ENCODE measurements at regions not wholly inside any gene's neighbourhood (a gene's known extent, or its start where the extent isn't known, plus 50 kb on each side); places are given as distances from the start of the nearest gene placed in this dataset.

DNA sequence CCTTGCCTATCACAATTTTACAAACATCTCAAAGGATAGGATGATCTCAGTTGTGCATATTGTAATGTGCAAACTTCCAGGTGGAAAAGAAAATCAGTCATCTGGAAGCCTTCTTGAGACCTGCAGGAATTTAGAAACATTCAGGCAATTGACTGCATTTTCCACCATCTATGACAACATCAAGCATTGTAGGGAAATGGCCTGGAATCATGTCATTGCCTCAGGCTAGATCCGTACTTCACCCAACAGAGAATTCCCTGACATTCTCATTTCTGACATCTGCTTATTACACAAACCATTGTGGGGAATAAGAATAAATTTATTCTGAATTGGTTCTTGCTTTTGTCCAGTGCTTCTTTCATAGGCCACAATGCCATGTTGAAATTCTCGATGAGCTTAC, 124.9 kb upstream of the NPVF start:
- no peak for TF ChIP-seq POLR2A (IDR thresholded peaks at IDR 0.05)
- intact Hi-C loops (cut with DNase I; ENCODE audit: low total_unique reads), result no loop called here
- no peak overlapping the region for H3K4me3 ChIP-seq (ENCODE audit: low read depth, poor library complexity, severe bottlenecking)
- DNase-seq (ENCODE audit: low spot score in 2 of 2), result no peak
- 62 to 79% methylated on average over 2 of the region's 2 CpGs for WGBS, 2 donors

DNA sequence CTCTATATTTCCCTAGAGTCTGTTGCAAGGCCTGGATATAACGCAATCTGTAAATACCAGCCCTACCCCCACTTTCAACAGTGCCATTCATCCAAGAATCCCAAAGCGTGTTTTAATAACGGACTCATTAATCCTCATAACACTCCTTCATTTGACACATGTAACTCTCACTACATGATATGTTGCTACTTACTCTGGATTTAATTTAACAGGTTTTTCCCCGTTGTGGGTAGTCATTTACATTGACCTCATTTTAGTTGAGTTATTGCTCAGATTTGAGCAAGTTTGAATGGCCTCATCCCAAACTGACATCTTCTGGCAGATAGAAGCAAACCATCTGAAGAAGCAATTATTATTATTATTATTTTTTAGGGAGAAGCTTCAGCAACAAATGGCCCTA, 125.4 kb upstream of the NPVF start:
- intact Hi-C loops (cut with DNase I; ENCODE audit: low total_unique reads), result no loop called here
- no peak overlapping the region for H3K4me3 ChIP-seq (ENCODE audit: low read depth, poor library complexity, severe bottlenecking)
- no peak for DNase-seq (ENCODE audit: low spot score in 2 of 2)
- TF ChIP-seq POLR2A (IDR thresholded peaks at IDR 0.05), result no peak
- TF ChIP-seq, protein P1, sequence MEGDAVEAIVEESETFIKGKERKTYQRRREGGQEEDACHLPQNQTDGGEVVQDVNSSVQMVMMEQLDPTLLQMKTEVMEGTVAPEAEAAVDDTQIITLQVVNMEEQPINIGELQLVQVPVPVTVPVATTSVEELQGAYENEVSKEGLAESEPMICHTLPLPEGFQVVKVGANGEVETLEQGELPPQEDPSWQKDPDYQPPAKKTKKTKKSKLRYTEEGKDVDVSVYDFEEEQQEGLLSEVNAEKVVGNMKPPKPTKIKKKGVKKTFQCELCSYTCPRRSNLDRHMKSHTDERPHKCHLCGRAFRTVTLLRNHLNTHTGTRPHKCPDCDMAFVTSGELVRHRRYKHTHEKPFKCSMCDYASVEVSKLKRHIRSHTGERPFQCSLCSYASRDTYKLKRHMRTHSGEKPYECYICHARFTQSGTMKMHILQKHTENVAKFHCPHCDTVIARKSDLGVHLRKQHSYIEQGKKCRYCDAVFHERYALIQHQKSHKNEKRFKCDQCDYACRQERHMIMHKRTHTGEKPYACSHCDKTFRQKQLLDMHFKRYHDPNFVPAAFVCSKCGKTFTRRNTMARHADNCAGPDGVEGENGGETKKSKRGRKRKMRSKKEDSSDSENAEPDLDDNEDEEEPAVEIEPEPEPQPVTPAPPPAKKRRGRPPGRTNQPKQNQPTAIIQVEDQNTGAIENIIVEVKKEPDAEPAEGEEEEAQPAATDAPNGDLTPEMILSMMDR (IDR thresholded peaks at IDR 0.05), result no peak
- 84 to 89% methylated on average over 4 of the region's 4 CpGs for WGBS, 2 donors

DNA sequence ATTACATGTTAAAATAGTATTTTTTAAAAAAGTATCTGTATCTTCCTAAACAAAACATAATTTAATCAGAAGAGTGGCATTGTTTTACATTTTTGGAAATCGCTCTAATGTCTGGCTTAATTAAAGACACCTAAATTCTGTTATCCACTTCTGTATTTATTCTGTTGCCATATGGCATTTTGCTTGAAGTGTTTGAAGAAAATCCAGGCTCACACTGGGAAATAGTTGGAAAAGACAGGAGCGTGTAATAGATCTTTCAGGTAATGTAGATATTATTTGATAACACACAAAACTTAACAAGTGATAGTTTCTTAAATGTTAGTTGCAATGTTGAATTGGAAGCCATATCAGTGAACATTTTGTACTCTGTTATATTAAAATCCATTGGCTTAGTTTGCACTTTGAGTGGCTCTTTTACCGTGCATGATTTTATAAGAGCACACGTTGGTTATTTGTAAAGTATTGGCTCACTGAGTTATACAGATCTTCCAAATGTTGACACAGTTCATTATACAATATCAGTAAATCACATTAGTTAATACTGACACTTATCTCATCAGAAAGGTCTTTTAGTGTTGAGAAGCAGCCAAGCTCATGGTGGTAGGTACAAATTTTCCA, 128.4 kb upstream of the NPVF start:
- WGBS, 2 donors, result 47 to 78% methylated on average over 4 of the region's 4 CpGs
- DNase-seq (ENCODE audit: low spot score in 2 of 2), result no peak
- intact Hi-C loops (cut with DNase I; ENCODE audit: low total_unique reads), result no loop called here
- H3K4me3 ChIP-seq (ENCODE audit: low read depth, poor library complexity, severe bottlenecking), result no peak overlapping the region
- TF ChIP-seq POLR2A (IDR thresholded peaks at IDR 0.05), result no peak
- TF ChIP-seq, protein P1 (IDR thresholded peaks at IDR 0.05), result no peak

DNA sequence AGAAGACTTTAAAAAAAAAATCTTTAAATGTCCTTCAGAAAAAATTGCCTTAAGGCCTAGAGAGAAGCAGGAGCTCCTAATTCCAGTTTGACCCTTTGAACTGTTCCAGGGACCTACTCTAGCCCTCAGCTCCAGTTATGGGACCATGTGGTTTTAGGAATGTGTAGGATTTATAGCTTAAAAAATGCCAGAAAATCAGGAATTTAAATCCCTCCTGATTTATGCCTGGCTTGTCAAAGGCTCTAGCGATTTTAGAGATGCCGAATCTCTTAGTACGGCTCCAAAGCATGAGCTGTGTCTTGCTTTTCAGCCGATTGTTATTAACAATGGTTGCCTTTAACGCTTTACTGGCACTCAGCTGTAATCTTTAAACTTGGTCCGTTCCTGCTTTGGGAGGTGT, 130.6 kb upstream of the NPVF start:
- TF ChIP-seq, protein P1 (IDR thresholded peaks at IDR 0.05), result no peak
- TF ChIP-seq POLR2A (IDR thresholded peaks at IDR 0.05), result no peak
- 52 to 67% methylated on average over 6 of the region's 6 CpGs for WGBS, 2 donors
- H3K4me3 ChIP-seq (ENCODE audit: low read depth, poor library complexity, severe bottlenecking), result no peak overlapping the region
- intact Hi-C loops (cut with DNase I; ENCODE audit: low total_unique reads), result no loop called here
- no peak for DNase-seq (ENCODE audit: low spot score in 2 of 2)

DNA sequence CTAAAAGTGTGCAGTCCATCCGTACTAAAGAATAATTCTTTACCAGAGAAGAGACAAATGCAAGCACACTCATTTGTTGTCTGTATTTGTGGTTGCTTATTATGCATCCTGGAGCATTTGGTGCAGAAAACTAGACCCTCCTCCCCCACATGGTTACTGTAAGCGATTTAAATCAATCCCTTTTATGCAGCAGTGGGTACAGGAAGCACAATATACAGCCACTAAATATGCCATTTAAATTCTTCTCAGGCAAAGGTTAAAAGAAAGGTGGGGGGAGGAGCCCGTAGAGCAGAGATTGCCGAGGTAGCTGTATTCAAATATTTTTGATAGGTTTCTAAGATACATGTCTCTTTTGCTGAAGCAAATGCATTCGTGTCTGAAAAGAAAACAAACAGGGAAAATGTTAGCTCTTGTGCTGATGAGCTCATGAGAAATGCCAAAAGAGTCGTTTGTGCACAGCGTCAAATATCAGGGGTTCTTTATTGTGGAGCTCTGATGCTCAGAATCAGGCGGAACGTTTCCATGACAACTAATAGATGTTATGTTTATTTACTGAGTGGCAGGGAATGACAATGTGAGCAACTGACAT, 131.3 kb upstream of the NPVF start:
- 26 to 28% methylated on average over 9 of the region's 9 CpGs for WGBS, 2 donors
- DNase-seq (ENCODE audit: low spot score in 2 of 2), result no peak
- no peak for TF ChIP-seq POLR2A (IDR thresholded peaks at IDR 0.05)
- TF ChIP-seq, protein P1 (IDR thresholded peaks at IDR 0.05), result no peak
- intact Hi-C loops (cut with DNase I; ENCODE audit: low total_unique reads), result no loop called here
- no peak overlapping the region for H3K4me3 ChIP-seq (ENCODE audit: low read depth, poor library complexity, severe bottlenecking)

DNA sequence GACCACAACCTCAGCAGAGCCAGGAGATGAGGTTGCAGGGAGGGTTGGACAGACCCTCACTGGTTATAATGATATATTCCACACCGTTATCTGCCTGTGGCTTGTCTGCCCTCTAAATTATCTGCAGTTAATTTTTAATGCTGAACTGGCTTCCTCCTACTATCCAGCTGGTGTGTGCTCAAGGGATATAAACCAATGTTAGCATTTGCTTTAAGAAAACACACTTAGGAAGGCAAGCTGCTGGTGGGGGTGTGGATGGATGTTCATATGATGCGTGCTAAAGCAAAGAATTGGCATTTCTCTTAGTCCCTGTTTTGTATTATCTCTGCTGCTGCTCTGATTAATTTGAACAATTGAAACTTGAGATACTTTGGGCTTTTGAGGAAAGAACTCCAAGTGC, 132.2 kb upstream of the NPVF start:
- TF ChIP-seq POLR2A (IDR thresholded peaks at IDR 0.05), result no peak
- TF ChIP-seq, protein P1 (IDR thresholded peaks at IDR 0.05), result no peak
- WGBS, 2 donors, result 66 to 68% methylated on average over 2 of the region's 2 CpGs
- H3K4me3 ChIP-seq (ENCODE audit: low read depth, poor library complexity, severe bottlenecking), result no peak overlapping the region
- no peak for DNase-seq (ENCODE audit: low spot score in 2 of 2)
- intact Hi-C loops (cut with DNase I; ENCODE audit: low total_unique reads), result no loop called here
